Fibroblast of skin of right quadriceps (primary cell): ENCODE measurements at regions not wholly inside any gene's neighbourhood (a gene's known extent, or its start where the extent isn't known, plus 50 kb on each side); places are given as distances from the start of the nearest gene placed in this dataset.
A peak's percentile ranks its signal among the peaks of the same experiment; 100 is the strongest.

Experiments
- DNase-seq: peaks from one replicate; pipeline ENCODE4 v3.0.0-alpha.2; 2013

GRCh38 chr5:160938532-160938931 lies 86.5 kb upstream of the ATP10B start:
- DNase-seq, result no peak

- no peak for DNase-seq
These were observed 85.6 kb upstream of the ATP10B start for GRCh38 chr5:160937570-160937969.

- DNase-seq, result no peak
These were observed 83.8 kb upstream of the ATP10B start for GRCh38 chr5:160935776-160936175.

- DNase-seq, result no peak
These were observed 79.3 kb upstream of the ATP10B start for GRCh38 chr5:160931283-160931682.

GRCh38 chr5:160930406-160930805 lies 78.4 kb upstream of the ATP10B start:
- DNase-seq, result peak; percentile 6

- DNase-seq, result no peak
These were observed 77.9 kb upstream of the ATP10B start for GRCh38 chr5:160929906-160930305.

GRCh38 chr5:160929360-160929759 lies 77.3 kb upstream of the ATP10B start:
- DNase-seq, result no peak

GRCh38 chr5:160926428-160926827 lies 74.4 kb upstream of the ATP10B start:
- peak; percentile 9 for DNase-seq

GRCh38 chr5:160925281-160925680 lies 73.3 kb upstream of the ATP10B start:
- DNase-seq, result no peak

- no peak for DNase-seq
These were observed 72.1 kb upstream of the ATP10B start for GRCh38 chr5:160923936-160924710.

GRCh38 chr5:160923411-160923810 lies 71.4 kb upstream of the ATP10B start:
- no peak for DNase-seq

GRCh38 chr5:160922311-160922710 lies 70.3 kb upstream of the ATP10B start:
- no peak for DNase-seq

GRCh38 chr5:160921423-160922285 lies 69.6 kb upstream of the ATP10B start:
- no peak for DNase-seq

GRCh38 chr5:160919626-160920025 lies 67.6 kb upstream of the ATP10B start:
- DNase-seq, result no peak

- no peak for DNase-seq
These were observed 66.4 kb upstream of the ATP10B start for GRCh38 chr5:160918386-160918785.

- no peak for DNase-seq
These were observed 54.1 kb upstream of the ATP10B start for GRCh38 chr5:160906090-160906489.

GRCh38 chr5:160905285-160905684 lies 53.3 kb upstream of the ATP10B start:
- DNase-seq, result no peak

GRCh38 chr5:160904591-160904990 lies 52.6 kb upstream of the ATP10B start:
- no peak for DNase-seq

GRCh38 chr5:160903551-160903950 lies 51.5 kb upstream of the ATP10B start:
- DNase-seq, result no peak

GRCh38 chr5:160903076-160903475 lies 51.1 kb upstream of the ATP10B start:
- DNase-seq, result no peak
